ENCODE measurements at regions not wholly inside any gene's neighbourhood (a gene's known extent, or its start where the extent isn't known, plus 50 kb on each side); places are given as distances from the start of the nearest gene placed in this dataset.

GRCh38 chr6:91834813-91835212, 1247.9 kb upstream of the MAP3K7 start:
- H3K36me3 Mint-ChIP-seq (ENCODE audit: insufficient read depth): no peaks in the 10 kb centered on the region

GRCh38 chr6:91827151-91827550, 1240.3 kb upstream of the MAP3K7 start:
- ATAC-seq (replicated peaks) (no peak), DNase-seq (no peak)
- H3K27ac Mint-ChIP-seq: no peak overlapping the region
- no peaks in the 10 kb centered on the region for H3K27me3 Mint-ChIP-seq
- peaks cover 10 to 29% of the 10 kb centered on the region in 2 donors for H3K9me3 Mint-ChIP-seq
- H3K4me1 Mint-ChIP-seq (ENCODE audit: low read depth in 2 of 2): no peaks in the 10 kb centered on the region
- no peak overlapping the region for H3K4me3 Mint-ChIP-seq
- no peaks in the 10 kb centered on the region for H3K36me3 Mint-ChIP-seq (ENCODE audit: insufficient read depth)

More at GRCh38 chr6:91834813-91835212, 1247.9 kb upstream of the MAP3K7 start:
- H3K4me3 Mint-ChIP-seq: no peak overlapping the region
- H3K4me1 Mint-ChIP-seq (ENCODE audit: low read depth in 2 of 2): no peaks in the 10 kb centered on the region
- peaks cover 10 to 20% of the 10 kb centered on the region in 2 donors for H3K9me3 Mint-ChIP-seq
- H3K27me3 Mint-ChIP-seq: no peaks in the 10 kb centered on the region
- ATAC-seq (replicated peaks) (no peak), DNase-seq (no peak)
- H3K27ac Mint-ChIP-seq: no peak overlapping the region

- no peaks in the 10 kb centered on the region for H3K4me1 Mint-ChIP-seq (ENCODE audit: low read depth in 2 of 2)
- H3K36me3 Mint-ChIP-seq (ENCODE audit: insufficient read depth): no peaks in the 10 kb centered on the region
- no peak for ATAC-seq (replicated peaks)
- peaks cover 10 to 29% of the 10 kb centered on the region in 2 donors for H3K9me3 Mint-ChIP-seq
- no peak overlapping the region for H3K4me3 Mint-ChIP-seq
- no peak overlapping the region for H3K27ac Mint-ChIP-seq
- no peak for DNase-seq
- no peaks in the 10 kb centered on the region for H3K27me3 Mint-ChIP-seq
Observed at GRCh38 chr6:91826128-91826527, 1239.3 kb upstream of the MAP3K7 start.

GRCh38 chr6:91824331-91824730, 1237.5 kb upstream of the MAP3K7 start:
- H3K4me3 Mint-ChIP-seq: no peak overlapping the region
- H3K9me3 Mint-ChIP-seq: peaks cover 12 to 29% of the 10 kb centered on the region in 2 donors
- no peaks in the 10 kb centered on the region for H3K4me1 Mint-ChIP-seq (ENCODE audit: low read depth in 2 of 2)
- H3K27ac Mint-ChIP-seq: no peak overlapping the region
- ATAC-seq (replicated peaks): no peak
- DNase-seq: no peak
- no peaks in the 10 kb centered on the region for H3K27me3 Mint-ChIP-seq
- H3K36me3 Mint-ChIP-seq (ENCODE audit: insufficient read depth): no peaks in the 10 kb centered on the region

- no peak overlapping the region for H3K4me3 Mint-ChIP-seq
- ATAC-seq (replicated peaks): no peak
- H3K9me3 Mint-ChIP-seq: peaks cover 12 to 29% of the 10 kb centered on the region in 2 donors
- no peaks in the 10 kb centered on the region for H3K4me1 Mint-ChIP-seq (ENCODE audit: low read depth in 2 of 2)
- H3K36me3 Mint-ChIP-seq (ENCODE audit: insufficient read depth): no peaks in the 10 kb centered on the region
- DNase-seq: no peak
- H3K27me3 Mint-ChIP-seq: no peaks in the 10 kb centered on the region
- no peak overlapping the region for H3K27ac Mint-ChIP-seq
Observed at GRCh38 chr6:91822581-91822980, 1235.7 kb upstream of the MAP3K7 start.

GRCh38 chr6:91816335-91816734, 1229.5 kb upstream of the MAP3K7 start:
- Mint-ChIP-seq H3K4me1 (ENCODE audit: low read depth in 2 of 2) (peaks cover 0 to 1% of the 10 kb centered on the region in 2 donors), H3K9me3 (peaks cover 0 to 3% of the 10 kb centered on the region in 2 donors), H3K4me3 (no peak overlapping the region), H3K27me3 (no peaks in the 10 kb centered on the region), H3K36me3 (ENCODE audit: insufficient read depth) (no peaks in the 10 kb centered on the region), H3K27ac (no peak overlapping the region)
- ATAC-seq (replicated peaks) (no peak), DNase-seq (no peak)

- peaks cover 0 to 1% of the 10 kb centered on the region in 2 donors for H3K4me1 Mint-ChIP-seq (ENCODE audit: low read depth in 2 of 2)
- ATAC-seq (replicated peaks) (no peak), DNase-seq (no peak)
- H3K36me3 Mint-ChIP-seq (ENCODE audit: insufficient read depth): no peaks in the 10 kb centered on the region
- H3K9me3 Mint-ChIP-seq: peaks cover 7 to 9% of the 10 kb centered on the region in 2 donors
- H3K4me3 Mint-ChIP-seq: no peak overlapping the region
- no peaks in the 10 kb centered on the region for H3K27me3 Mint-ChIP-seq
- H3K27ac Mint-ChIP-seq: no peak overlapping the region
Observed at GRCh38 chr6:91813641-91814040, 1226.8 kb upstream of the MAP3K7 start.

GRCh38 chr6:91812596-91813274, 1225.9 kb upstream of the MAP3K7 start:
- Mint-ChIP-seq H3K4me3 (no peak overlapping the region), H3K36me3 (ENCODE audit: insufficient read depth) (no peaks in the 10 kb centered on the region), H3K4me1 (ENCODE audit: low read depth in 2 of 2) (peaks cover 0 to 1% of the 10 kb centered on the region in 2 donors), H3K9me3 (peaks cover 7 to 9% of the 10 kb centered on the region in 2 donors), H3K27ac (no peak overlapping the region), H3K27me3 (no peaks in the 10 kb centered on the region)
- DNase-seq (no peak), ATAC-seq (replicated peaks) (no peak)

- Mint-ChIP-seq H3K4me1 (ENCODE audit: low read depth in 2 of 2) (no peaks in the 10 kb centered on the region), H3K27me3 (no peaks in the 10 kb centered on the region), H3K27ac (no peak overlapping the region), H3K9me3 (peaks cover 2 to 4% of the 10 kb centered on the region in 2 donors), H3K4me3 (no peak overlapping the region), H3K36me3 (ENCODE audit: insufficient read depth) (no peaks in the 10 kb centered on the region)
- DNase-seq (no peak), ATAC-seq (replicated peaks) (no peak)
Observed at GRCh38 chr6:91804981-91805380, 1218.1 kb upstream of the MAP3K7 start.

- no peak overlapping the region for H3K27ac Mint-ChIP-seq
- DNase-seq (no peak), ATAC-seq (replicated peaks) (no peak)
- no peak overlapping the region for H3K4me3 Mint-ChIP-seq
- no peaks in the 10 kb centered on the region for H3K27me3 Mint-ChIP-seq
- H3K36me3 Mint-ChIP-seq (ENCODE audit: insufficient read depth): no peaks in the 10 kb centered on the region
- H3K9me3 Mint-ChIP-seq: no peaks in the 10 kb centered on the region
- no peaks in the 10 kb centered on the region for H3K4me1 Mint-ChIP-seq (ENCODE audit: low read depth in 2 of 2)
Observed at GRCh38 chr6:91802431-91802830, 1215.6 kb upstream of the MAP3K7 start.

- Mint-ChIP-seq H3K36me3 (ENCODE audit: insufficient read depth) (no peaks in the 10 kb centered on the region), H3K4me3 (no peak overlapping the region), H3K27me3 (no peaks in the 10 kb centered on the region), H3K27ac (no peak overlapping the region), H3K4me1 (ENCODE audit: low read depth in 2 of 2) (no peaks in the 10 kb centered on the region), H3K9me3 (peaks cover 0 to 2% of the 10 kb centered on the region in 2 donors)
- ATAC-seq (replicated peaks) (no peak), DNase-seq (no peak)
Observed at GRCh38 chr6:91796603-91797002, 1209.7 kb upstream of the MAP3K7 start.

- H3K9me3 Mint-ChIP-seq: peaks cover 2 to 8% of the 10 kb centered on the region in 2 donors
- DNase-seq: no peak
- no peak overlapping the region for H3K4me3 Mint-ChIP-seq
- no peak overlapping the region for H3K27ac Mint-ChIP-seq
- H3K4me1 Mint-ChIP-seq (ENCODE audit: low read depth in 2 of 2): no peaks in the 10 kb centered on the region
- ATAC-seq (replicated peaks): no peak
- H3K27me3 Mint-ChIP-seq: no peaks in the 10 kb centered on the region
- H3K36me3 Mint-ChIP-seq (ENCODE audit: insufficient read depth): no peaks in the 10 kb centered on the region
Observed at GRCh38 chr6:91788501-91788900, 1201.6 kb upstream of the MAP3K7 start.

GRCh38 chr6:91786474-91787184, 1199.8 kb upstream of the MAP3K7 start:
- no peak for DNase-seq
- no peak for ATAC-seq (replicated peaks)
- H3K4me3 Mint-ChIP-seq: no peak overlapping the region
- no peaks in the 10 kb centered on the region for H3K36me3 Mint-ChIP-seq (ENCODE audit: insufficient read depth)
- no peaks in the 10 kb centered on the region for H3K4me1 Mint-ChIP-seq (ENCODE audit: low read depth in 2 of 2)
- no peaks in the 10 kb centered on the region for H3K27me3 Mint-ChIP-seq
- H3K27ac Mint-ChIP-seq: no peak overlapping the region
- H3K9me3 Mint-ChIP-seq: peaks cover 4 to 8% of the 10 kb centered on the region in 2 donors

- Mint-ChIP-seq H3K4me1 (ENCODE audit: low read depth in 2 of 2) (no peaks in the 10 kb centered on the region), H3K27ac (no peak overlapping the region), H3K36me3 (ENCODE audit: insufficient read depth) (no peaks in the 10 kb centered on the region), H3K9me3 (peaks cover 7 to 21% of the 10 kb centered on the region in 2 donors), H3K27me3 (no peaks in the 10 kb centered on the region), H3K4me3 (no peak overlapping the region)
- ATAC-seq (replicated peaks) (no peak), DNase-seq (no peak)
Observed at GRCh38 chr6:91782802-91783201, 1195.9 kb upstream of the MAP3K7 start.

Data from effector memory CD8-positive, alpha-beta T cell (primary cell).